Thoracic aorta (tissue), 2 donors: ENCODE measurements at regions not wholly inside any gene's neighbourhood (a gene's known extent, or its start where the extent isn't known, plus 50 kb on each side); places are given as distances from the start of the nearest gene placed in this dataset.

Experiments
- ATAC-seq: fragments of 150-250 bp; one replicate; pipeline ENCODE4 v1.8.0; 2017; ENCODE audit warnings: low read depth; ENCODE audit not compliant: insufficient number of reproducible peaks, low FRiP score
- DNase-seq: peaks from one replicate; pipeline ENCODE4 v3.0.0-alpha.2; 2020; ENCODE audit warnings: low spot score
- H3K27ac ChIP-seq, 2 donors: fragments of 200-600 bp; sonication (generic); 1 replicate in 1 of 2; 2 replicates in 1 of 2; pipeline ENCODE4 v1.5.1; 2016; ENCODE audit warnings: mild to moderate bottlenecking in 2 of 2, moderate library complexity in 2 of 2
- H3K27me3 ChIP-seq: fragments of 200-600 bp; sonication (generic); replicated peaks from 2 replicates; pipeline ENCODE4 v1.6.0; 2016; ENCODE audit warnings: mild to moderate bottlenecking; ENCODE audit not compliant: insufficient read depth
- H3K36me3 ChIP-seq: fragments of 200-600 bp; sonication (generic); one replicate; pipeline ENCODE4 v1.5.1; 2016
- H3K4me1 ChIP-seq, 2 donors: fragments of 200-600 bp; sonication (generic); 1 replicate in 1 of 2; 2 replicates in 1 of 2; pipeline versions ENCODE4 v1.5.1 to v1.6.0; 2016; ENCODE audit warnings: low read depth in 2 of 2, mild to moderate bottlenecking in 1 of 2; ENCODE audit not compliant: control insufficient read depth in 1 of 2
- H3K4me3 ChIP-seq: fragments of 200-600 bp; sonication (generic); 2 replicates; pipeline ENCODE4 v1.5.1; 2016; ENCODE audit warnings: mild to moderate bottlenecking
- H3K9me3 ChIP-seq: fragments of 200-600 bp; sonication (generic); 2 replicates; pipeline ENCODE4 v1.5.1; 2016
- TF ChIP-seq, protein P1 (sequence below): fragments of 200-600 bp; sonication (generic); IDR thresholded peaks from one replicate; pipeline ENCODE4 v1.5.1; 2019; ENCODE audit warnings: antibody characterized with exemption

DNA sequence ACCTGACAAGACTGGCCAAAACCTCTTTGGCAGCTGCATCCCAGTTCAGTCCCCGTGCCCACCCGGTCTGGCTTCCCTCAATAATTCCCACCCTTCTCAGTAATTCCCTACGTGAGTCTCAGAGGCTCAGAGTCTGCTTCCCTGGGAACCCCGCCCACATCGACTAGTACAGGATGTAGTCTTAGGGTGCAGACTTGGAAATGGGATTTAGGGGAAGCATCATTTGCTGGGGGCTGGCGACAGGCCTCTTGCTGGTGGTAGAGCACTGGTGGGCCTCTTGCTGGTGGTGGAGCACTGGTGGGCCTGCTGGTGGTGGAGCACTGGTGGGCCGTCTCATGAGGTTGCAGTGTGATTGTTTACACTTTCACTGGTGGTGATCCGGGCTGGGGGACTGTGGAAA, 199.5 kb upstream of the B3GAT1 start:
- TF ChIP-seq, protein P1, sequence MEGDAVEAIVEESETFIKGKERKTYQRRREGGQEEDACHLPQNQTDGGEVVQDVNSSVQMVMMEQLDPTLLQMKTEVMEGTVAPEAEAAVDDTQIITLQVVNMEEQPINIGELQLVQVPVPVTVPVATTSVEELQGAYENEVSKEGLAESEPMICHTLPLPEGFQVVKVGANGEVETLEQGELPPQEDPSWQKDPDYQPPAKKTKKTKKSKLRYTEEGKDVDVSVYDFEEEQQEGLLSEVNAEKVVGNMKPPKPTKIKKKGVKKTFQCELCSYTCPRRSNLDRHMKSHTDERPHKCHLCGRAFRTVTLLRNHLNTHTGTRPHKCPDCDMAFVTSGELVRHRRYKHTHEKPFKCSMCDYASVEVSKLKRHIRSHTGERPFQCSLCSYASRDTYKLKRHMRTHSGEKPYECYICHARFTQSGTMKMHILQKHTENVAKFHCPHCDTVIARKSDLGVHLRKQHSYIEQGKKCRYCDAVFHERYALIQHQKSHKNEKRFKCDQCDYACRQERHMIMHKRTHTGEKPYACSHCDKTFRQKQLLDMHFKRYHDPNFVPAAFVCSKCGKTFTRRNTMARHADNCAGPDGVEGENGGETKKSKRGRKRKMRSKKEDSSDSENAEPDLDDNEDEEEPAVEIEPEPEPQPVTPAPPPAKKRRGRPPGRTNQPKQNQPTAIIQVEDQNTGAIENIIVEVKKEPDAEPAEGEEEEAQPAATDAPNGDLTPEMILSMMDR = no peak
- DNase-seq = no peak
- no peak for ATAC-seq

DNA sequence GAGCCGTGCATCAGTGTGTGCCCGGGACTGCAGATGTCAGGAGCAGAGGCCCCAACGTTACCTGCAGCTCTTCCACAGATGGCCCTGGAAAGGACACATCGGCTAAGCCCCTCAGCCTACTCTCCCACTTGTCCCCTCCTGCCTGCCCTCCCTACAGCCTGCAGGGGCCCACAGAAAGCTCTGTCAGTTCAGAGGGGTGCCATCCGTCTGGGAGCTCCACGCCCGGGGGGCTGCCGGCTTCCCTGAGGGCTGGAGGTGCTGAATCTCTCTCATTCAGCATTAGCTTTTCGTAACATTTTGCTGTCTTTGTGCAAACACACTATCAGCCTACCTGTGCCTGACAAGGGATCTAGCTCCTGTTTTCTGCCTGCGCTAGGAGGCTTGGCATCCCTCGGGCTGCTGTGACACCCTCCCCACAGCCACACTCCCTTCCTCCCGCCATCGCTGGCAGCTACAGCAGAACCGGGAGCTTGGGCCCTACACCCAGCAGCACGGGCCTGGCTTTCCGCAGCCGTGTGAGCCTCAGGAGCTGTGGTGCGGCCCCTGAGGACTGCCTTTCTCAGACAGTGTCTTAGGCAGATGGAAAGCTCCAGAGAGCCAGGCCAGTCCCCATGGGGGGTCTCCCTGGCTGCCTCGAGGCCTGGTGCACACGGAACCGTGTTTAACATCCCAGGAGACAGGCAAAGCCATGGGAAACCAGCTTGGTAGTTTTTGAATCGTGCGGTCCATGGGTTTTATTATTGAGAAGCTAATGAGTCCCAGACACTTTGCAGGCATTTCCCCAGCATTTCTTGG, 198.3 kb upstream of the B3GAT1 start:
- no peaks in the 10 kb centered on the region for H3K27me3 ChIP-seq
- H3K27ac ChIP-seq = no peak overlapping the region
- no peak overlapping the region for H3K4me3 ChIP-seq
- no peaks in the 10 kb centered on the region for H3K36me3 ChIP-seq
- no peaks in the 10 kb centered on the region for H3K9me3 ChIP-seq
- no peak for ATAC-seq
- TF ChIP-seq, protein P1 = no peak
- no peaks in the 10 kb centered on the region for H3K4me1 ChIP-seq
- no peak for DNase-seq

More for the DNA sequence above, 199.5 kb upstream of the B3GAT1 start:
- H3K36me3 ChIP-seq = no peaks in the 10 kb centered on the region
- no peaks in the 10 kb centered on the region for H3K9me3 ChIP-seq
- no peaks in the 10 kb centered on the region for H3K27me3 ChIP-seq
- no peak overlapping the region for H3K4me3 ChIP-seq
- H3K27ac ChIP-seq = no peak overlapping the region
- no peaks in the 10 kb centered on the region for H3K4me1 ChIP-seq

DNA sequence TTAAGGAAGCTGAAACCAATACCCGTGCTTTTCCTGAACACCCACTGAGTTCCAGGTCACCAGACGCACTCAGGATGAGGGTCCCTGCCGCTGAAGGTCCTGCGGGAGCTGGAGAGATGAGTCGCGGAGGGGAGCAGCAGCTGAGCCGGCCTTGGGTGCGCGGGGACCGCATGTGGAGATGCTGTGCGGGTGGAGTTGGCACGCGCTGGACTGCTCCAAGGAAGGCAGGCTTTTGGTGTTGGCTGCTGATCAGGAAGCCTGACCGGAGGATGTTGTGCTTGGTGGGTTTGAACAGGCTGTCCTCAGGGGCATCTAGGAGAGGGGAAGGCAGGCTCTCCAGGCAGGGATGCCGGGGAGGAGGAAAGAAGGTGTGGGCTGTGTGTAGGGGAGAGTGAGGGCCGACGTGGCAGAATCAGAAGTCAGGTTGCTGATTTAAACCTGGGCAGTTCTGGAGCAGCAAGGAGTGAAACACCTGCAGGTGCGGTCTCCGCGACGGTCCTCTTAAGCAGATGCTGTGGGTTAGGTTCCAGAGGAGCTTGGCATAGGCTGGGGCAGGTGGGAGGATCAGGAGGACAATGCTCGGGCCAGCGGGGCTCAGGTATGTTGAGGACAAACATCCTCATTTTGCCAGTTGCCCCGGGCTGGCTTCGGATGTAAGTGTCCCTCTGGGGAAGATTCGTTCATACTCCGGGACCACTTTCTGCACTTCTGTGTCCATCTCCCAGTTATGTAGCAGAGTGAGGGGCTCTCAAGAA, 197.5 kb upstream of the B3GAT1 start:
- DNase-seq (no peak), ATAC-seq (no peak)
- Histone ChIP-seq H3K36me3 (no peaks in the 10 kb centered on the region), H3K4me3 (no peak overlapping the region), H3K4me1 (no peaks in the 10 kb centered on the region), H3K27me3 (no peaks in the 10 kb centered on the region), H3K9me3 (no peaks in the 10 kb centered on the region), H3K27ac (no peak overlapping the region)
- TF ChIP-seq, protein P1 = no peak

DNA sequence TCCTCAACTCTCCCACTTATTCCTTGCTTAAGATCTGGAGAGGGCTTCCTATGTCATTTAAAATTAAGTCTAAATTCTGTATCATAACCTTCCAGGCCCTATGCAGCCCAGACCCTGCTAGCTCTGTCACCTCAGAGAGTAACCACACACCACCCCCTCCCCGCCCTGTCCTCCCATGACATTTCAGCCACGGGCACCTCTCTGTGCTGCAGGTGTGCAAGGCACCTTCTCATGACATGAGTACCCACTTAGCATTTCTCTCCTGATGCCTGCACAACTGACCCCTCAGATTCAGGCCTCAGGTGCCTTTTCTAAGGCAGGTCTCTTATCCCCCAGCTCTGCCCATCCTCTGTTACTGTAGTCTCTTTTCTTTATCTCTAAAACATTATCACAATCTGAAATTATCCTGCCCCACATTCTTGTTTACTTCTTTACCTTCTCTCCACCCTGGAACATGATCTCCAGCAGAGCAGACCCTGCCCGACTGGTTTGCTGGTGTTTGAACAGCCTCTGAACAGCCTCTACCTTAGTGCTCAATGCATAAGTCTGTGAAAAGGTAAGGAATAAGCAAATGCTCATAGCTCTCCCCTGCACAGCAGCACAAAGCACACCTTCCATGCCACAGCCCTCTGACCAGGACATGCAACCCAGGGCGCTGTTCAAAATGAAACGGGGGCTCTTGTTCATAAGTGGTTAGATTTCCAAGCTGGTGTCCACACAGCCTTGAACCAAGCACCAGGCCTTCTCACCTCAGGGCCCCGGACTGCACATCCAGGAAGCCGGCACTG, 196.1 kb upstream of the B3GAT1 start:
- DNase-seq (no peak), ATAC-seq (no peak)
- H3K4me1 ChIP-seq = no peaks in the 10 kb centered on the region
- no peak overlapping the region for H3K27ac ChIP-seq
- H3K9me3 ChIP-seq = no peaks in the 10 kb centered on the region
- TF ChIP-seq, protein P1 = no peak
- no peaks in the 10 kb centered on the region for H3K36me3 ChIP-seq
- no peak overlapping the region for H3K4me3 ChIP-seq
- H3K27me3 ChIP-seq = no peaks in the 10 kb centered on the region

DNA sequence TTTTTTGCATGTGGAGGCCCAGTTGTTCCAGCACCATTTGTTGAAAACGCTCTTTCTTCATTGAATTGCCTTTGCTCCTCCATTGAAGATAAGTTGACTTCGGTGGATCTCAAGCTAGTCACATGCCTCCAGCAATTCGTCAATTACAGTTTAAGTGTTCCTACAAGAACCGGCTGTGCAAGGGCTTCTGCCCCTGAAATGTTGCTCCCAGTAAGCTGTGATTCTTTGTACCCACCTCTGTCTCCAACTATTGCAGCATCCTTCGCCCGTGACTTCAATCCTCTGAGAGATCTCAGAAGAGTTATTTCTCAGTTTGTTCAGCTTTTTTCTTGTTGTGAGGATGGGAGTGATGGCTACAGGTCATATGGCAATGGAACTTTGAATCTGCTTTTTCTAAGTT, 194.2 kb upstream of the B3GAT1 start:
- H3K27ac ChIP-seq = no peak overlapping the region
- H3K9me3 ChIP-seq = no peaks in the 10 kb centered on the region
- DNase-seq = no peak
- no peak for ATAC-seq
- no peaks in the 10 kb centered on the region for H3K4me1 ChIP-seq
- TF ChIP-seq, protein P1 = no peak
- H3K27me3 ChIP-seq = no peaks in the 10 kb centered on the region
- no peaks in the 10 kb centered on the region for H3K36me3 ChIP-seq
- H3K4me3 ChIP-seq = no peak overlapping the region
